ENCODE measurements at regions not wholly inside any gene's neighbourhood (a gene's known extent, or its start where the extent isn't known, plus 50 kb on each side); places are given as distances from the start of the nearest gene placed in this dataset.
A peak's percentile ranks its signal among the peaks of the same experiment; 100 is the strongest.

GRCh38 chr2:129754421-129754820 lies 225.0 kb upstream of the RAB6C start:
- Histone ChIP-seq H3K36me3 (ENCODE audit: control insufficient read depth in 4 of 4, insufficient read depth in 3 of 4, low read depth in 1 of 4, low read length in 3 of 4) (no peaks in the 10 kb centered on the region), H3K9me3 (ENCODE audit: control insufficient read depth in 4 of 4, low read length in 3 of 4) (no peaks in the 10 kb centered on the region), H3K27me3 (ENCODE audit: control insufficient read depth in 4 of 4, insufficient read depth in 4 of 4, low read length in 3 of 4) (no peaks in the 10 kb centered on the region), H3K4me1 (ENCODE audit: control insufficient read depth in 4 of 4, insufficient read depth in 4 of 4, low read length in 3 of 4) (no peaks in the 10 kb centered on the region), H3K9ac (ENCODE audit: low read depth in 1 of 2, low read length in 2 of 2) (no peak overlapping the region), H3K4me3 (ENCODE audit: low read depth in 1 of 3, low read length in 3 of 3) (no peak overlapping the region), H3K27ac (ENCODE audit: low read depth in 1 of 2, low read length in 2 of 2) (no peak overlapping the region)
- DNase-seq (ENCODE audit: low spot score) = no peak
- 89% methylated on average over 14 of the region's 14 CpGs for WGBS
- TF ChIP-seq FOXA2 (IDR thresholded peaks at IDR 0.05) = no peak
- no peak for TF ChIP-seq HNF4G (IDR thresholded peaks at IDR 0.05)
- TF ChIP-seq GABPA (IDR thresholded peaks at IDR 0.05 in 1 of 2, conservative IDR thresholded peaks at IDR 0.05 in 1 of 2) = no peak
- TF ChIP-seq REST (IDR thresholded peaks at IDR 0.05) = no peak
- no peak for TF ChIP-seq SP1 (IDR thresholded peaks at IDR 0.05)
- no peak for TF ChIP-seq CTCF (IDR thresholded peaks at IDR 0.05; ENCODE audit: low read depth, low read length, missing input control)
- TF ChIP-seq HNF4A (conservative IDR thresholded peaks at IDR 0.05) = no peak
- TF ChIP-seq JUND (IDR thresholded peaks at IDR 0.05) = no peak
- no peak for TF ChIP-seq FOXA1 (IDR thresholded peaks at IDR 0.05)
- no peak for TF ChIP-seq RAD21 (IDR thresholded peaks at IDR 0.05)
- no peak for TF ChIP-seq YY1 (IDR thresholded peaks at IDR 0.05)
- no peak for TF ChIP-seq ZBTB33 (IDR thresholded peaks at IDR 0.05)
- TF ChIP-seq RXRA (IDR thresholded peaks at IDR 0.05) = no peak
- no peak for TF ChIP-seq ATF3 (IDR thresholded peaks at IDR 0.05)
- TF ChIP-seq TAF1 (conservative IDR thresholded peaks at IDR 0.05) = no peak
- TF ChIP-seq EGR1 (IDR thresholded peaks at IDR 0.05; ENCODE audit: low read depth in 2 of 2) = no peak
- TF ChIP-seq NR2F2 (IDR thresholded peaks at IDR 0.05) = no peak

GRCh38 chr2:129754831-129755230 lies 224.6 kb upstream of the RAB6C start:
- peak; percentile 4 for DNase-seq (ENCODE audit: low spot score)
- 64% methylated on average over 6 of the region's 6 CpGs for WGBS
- H3K4me1 ChIP-seq (ENCODE audit: control insufficient read depth in 4 of 4, insufficient read depth in 4 of 4, low read length in 3 of 4) = no peaks in the 10 kb centered on the region
- no peak overlapping the region for H3K9ac ChIP-seq (ENCODE audit: low read depth in 1 of 2, low read length in 2 of 2)
- no peak overlapping the region for H3K27ac ChIP-seq (ENCODE audit: low read depth in 1 of 2, low read length in 2 of 2)
- no peaks in the 10 kb centered on the region for H3K36me3 ChIP-seq (ENCODE audit: control insufficient read depth in 4 of 4, insufficient read depth in 3 of 4, low read depth in 1 of 4, low read length in 3 of 4)
- H3K27me3 ChIP-seq (ENCODE audit: control insufficient read depth in 4 of 4, insufficient read depth in 4 of 4, low read length in 3 of 4) = no peaks in the 10 kb centered on the region
- no peak overlapping the region for H3K4me3 ChIP-seq (ENCODE audit: low read depth in 1 of 3, low read length in 3 of 3)
- no peaks in the 10 kb centered on the region for H3K9me3 ChIP-seq (ENCODE audit: control insufficient read depth in 4 of 4, low read length in 3 of 4)
- TF ChIP-seq JUND (IDR thresholded peaks at IDR 0.05) (no peak), HNF4A (conservative IDR thresholded peaks at IDR 0.05) (no peak), HNF4G (IDR thresholded peaks at IDR 0.05) (no peak), GABPA (IDR thresholded peaks at IDR 0.05 in 1 of 2, conservative IDR thresholded peaks at IDR 0.05 in 1 of 2) (no peak), RXRA (IDR thresholded peaks at IDR 0.05) (no peak), CTCF (IDR thresholded peaks at IDR 0.05; ENCODE audit: low read depth, low read length, missing input control) (no peak), REST (IDR thresholded peaks at IDR 0.05) (no peak), ATF3 (IDR thresholded peaks at IDR 0.05) (no peak)

Measured in liver (tissue), 8 donors.